OCI-LY7 (cell line): ENCODE measurements at regions not wholly inside any gene's neighbourhood (a gene's known extent, or its start where the extent isn't known, plus 50 kb on each side); places are given as distances from the start of the nearest gene placed in this dataset.

ENCODE experiments used
- BruUV-seq: library from RNA; stranded (reverse); fragments of 400-500 nt; replicated peaks from 2 replicates; lab custom pipeline; 2021; lab: Mats Ljungman, UMichigan
- CTCF ChIA-PET: fragments of 300-600 bp; sonication (Branson Sonifier 250); formaldehyde crosslinking; loops from one replicate; lab custom pipeline; 2022; ENCODE audit warnings: antibody characterized with exemption; ENCODE audit not compliant: unreplicated experiment; lab: Charles Lee
- POLR2A ChIA-PET: fragments of 300-600 bp; sonication (Branson Sonifier 250); formaldehyde crosslinking; loops from one replicate; lab custom pipeline; 2022; ENCODE audit warnings: antibody characterized with exemption; lab: Charles Lee
- DNase-seq: peaks from one replicate; pipeline ENCODE4 v3.0.0-alpha.2; 2015; ENCODE audit warnings: low spot score
- H2AFZ ChIP-seq: fragments of 200-600 bp; sonication (generic), shearing (Covaris generic); 2 replicates; pipeline ENCODE4 v1.6.1; 2014; ENCODE audit warnings: mild to moderate bottlenecking, antibody characterized with exemption, low read length, moderate library complexity
- H3K27ac ChIP-seq: fragments of 200-600 bp; sonication (generic); 2 replicates; pipeline ENCODE4 v1.5.1; 2014; ENCODE audit warnings: mixed run types, low read depth, mild to moderate bottlenecking, moderate library complexity, low read length, inconsistent platforms; ENCODE audit not compliant: poor library complexity, severe bottlenecking
- H3K36me3 ChIP-seq: fragments of 200-600 bp; sonication (generic); 2 replicates; pipeline ENCODE4 v1.6.1; 2014; ENCODE audit warnings: mild to moderate bottlenecking, antibody characterized with exemption, low read length, moderate library complexity, mixed read lengths; ENCODE audit not compliant: insufficient read depth
- H3K4me1 ChIP-seq: fragments of 200-600 bp; sonication (generic); 2 replicates; pipeline ENCODE4 v1.5.1; 2014; ENCODE audit warnings: mild to moderate bottlenecking, low read length; ENCODE audit not compliant: insufficient read depth, poor library complexity, severe bottlenecking
- H3K4me2 ChIP-seq: fragments of 200-600 bp; sonication (generic); 2 replicates; pipeline ENCODE4 v1.6.1; 2014; ENCODE audit warnings: mild to moderate bottlenecking, low read length
- H3K4me3 ChIP-seq: fragments of 200-600 bp; sonication (generic); 2 replicates; pipeline ENCODE4 v1.5.1; 2014; ENCODE audit warnings: mild to moderate bottlenecking, low read depth, low read length; ENCODE audit not compliant: poor library complexity, severe bottlenecking
- H3K79me2 ChIP-seq: fragments of 200-600 bp; sonication (generic); 2 replicates; pipeline ENCODE4 v1.6.1; 2016; ENCODE audit warnings: low read depth, mild to moderate bottlenecking, low read length, moderate library complexity, mixed read lengths; ENCODE audit not compliant: insufficient read depth
- H3K9me2 ChIP-seq: fragments of 200-600 bp; sonication (generic); 2 replicates; pipeline ENCODE4 v1.6.1; 2016; ENCODE audit warnings: mild to moderate bottlenecking, low read length, mixed read lengths; ENCODE audit not compliant: insufficient read depth
- H3K9me3 ChIP-seq: fragments of 200-600 bp; sonication (generic); 2 replicates; pipeline ENCODE4 v1.6.1; 2014; ENCODE audit warnings: mild to moderate bottlenecking, mixed run types, low read length, mixed read lengths
- H4K20me1 ChIP-seq: fragments of 200-600 bp; sonication (generic); 2 replicates; pipeline ENCODE4 v1.6.1; 2014; ENCODE audit warnings: mild to moderate bottlenecking, antibody characterized with exemption, low read length, moderate library complexity, mixed read lengths; ENCODE audit not compliant: insufficient read depth
- EZH2phosphoT487 ChIP-seq: fragments of 200-600 bp; sonication (generic); IDR thresholded peaks from 2 replicates; pipeline ENCODE4 v1.6.1; 2018; ENCODE audit warnings: low read depth, borderline replicate concordance, mild to moderate bottlenecking, mixed run types, antibody characterized with exemption, low read length, moderate library complexity, mixed read lengths
- intact Hi-C: fragments of 100-400 bp; cut with micrococcal nuclease; formaldehyde crosslinking; loops from one replicate; pipeline ENCODE4 v1.10.0; 2022; ENCODE audit not compliant: unreplicated experiment
- TF ChIP-seq, protein P1 (sequence below): fragments of 200-600 bp; sonication (generic); conservative IDR thresholded peaks from 2 replicates; pipeline ENCODE4 v1.5.1; 2014; ENCODE audit warnings: mild to moderate bottlenecking, antibody characterized with exemption, low read length, moderate library complexity, mixed read lengths

GRCh38 chr3:178146406-178146831, 389.8 kb upstream of the KCNMB2 start:
- BruUV-seq: no TSS peak
- H3K4me3 ChIP-seq: no peak overlapping the region
- ChIA-PET POLR2A (no interaction called here), CTCF (no interaction called here)
- no peaks in the 10 kb centered on the region for H3K36me3 ChIP-seq
- no peaks in the 10 kb centered on the region for H3K4me1 ChIP-seq
- no peaks in the 10 kb centered on the region for H3K79me2 ChIP-seq
- no peak overlapping the region for H3K4me2 ChIP-seq
- TF ChIP-seq, protein P1, sequence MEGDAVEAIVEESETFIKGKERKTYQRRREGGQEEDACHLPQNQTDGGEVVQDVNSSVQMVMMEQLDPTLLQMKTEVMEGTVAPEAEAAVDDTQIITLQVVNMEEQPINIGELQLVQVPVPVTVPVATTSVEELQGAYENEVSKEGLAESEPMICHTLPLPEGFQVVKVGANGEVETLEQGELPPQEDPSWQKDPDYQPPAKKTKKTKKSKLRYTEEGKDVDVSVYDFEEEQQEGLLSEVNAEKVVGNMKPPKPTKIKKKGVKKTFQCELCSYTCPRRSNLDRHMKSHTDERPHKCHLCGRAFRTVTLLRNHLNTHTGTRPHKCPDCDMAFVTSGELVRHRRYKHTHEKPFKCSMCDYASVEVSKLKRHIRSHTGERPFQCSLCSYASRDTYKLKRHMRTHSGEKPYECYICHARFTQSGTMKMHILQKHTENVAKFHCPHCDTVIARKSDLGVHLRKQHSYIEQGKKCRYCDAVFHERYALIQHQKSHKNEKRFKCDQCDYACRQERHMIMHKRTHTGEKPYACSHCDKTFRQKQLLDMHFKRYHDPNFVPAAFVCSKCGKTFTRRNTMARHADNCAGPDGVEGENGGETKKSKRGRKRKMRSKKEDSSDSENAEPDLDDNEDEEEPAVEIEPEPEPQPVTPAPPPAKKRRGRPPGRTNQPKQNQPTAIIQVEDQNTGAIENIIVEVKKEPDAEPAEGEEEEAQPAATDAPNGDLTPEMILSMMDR: no peak
- TF ChIP-seq EZH2phosphoT487: no peak
- no peaks in the 10 kb centered on the region for H3K9me2 ChIP-seq
- intact Hi-C loops: no loop called here
- no peak overlapping the region for H2AFZ ChIP-seq
- H3K27ac ChIP-seq: no peak overlapping the region
- H3K9me3 ChIP-seq: no peaks in the 10 kb centered on the region
- no peaks in the 10 kb centered on the region for H4K20me1 ChIP-seq
- no peak for DNase-seq

- ChIA-PET POLR2A (no interaction called here), CTCF (no interaction called here)
- H3K9me2 ChIP-seq: no peaks in the 10 kb centered on the region
- H3K4me2 ChIP-seq: no peak overlapping the region
- BruUV-seq: no TSS peak
- no peaks in the 10 kb centered on the region for H3K36me3 ChIP-seq
- no peak overlapping the region for H2AFZ ChIP-seq
- DNase-seq: no peak
- no peak overlapping the region for H3K27ac ChIP-seq
- no peak overlapping the region for H3K4me3 ChIP-seq
- no peaks in the 10 kb centered on the region for H3K4me1 ChIP-seq
- H3K79me2 ChIP-seq: no peaks in the 10 kb centered on the region
- TF ChIP-seq EZH2phosphoT487: no peak
- TF ChIP-seq, protein P1: no peak
- no peaks in the 10 kb centered on the region for H4K20me1 ChIP-seq
- H3K9me3 ChIP-seq: no peaks in the 10 kb centered on the region
- intact Hi-C loops: no loop called here
Observed at GRCh38 chr3:178147001-178147400, 389.2 kb upstream of the KCNMB2 start.

DNA sequence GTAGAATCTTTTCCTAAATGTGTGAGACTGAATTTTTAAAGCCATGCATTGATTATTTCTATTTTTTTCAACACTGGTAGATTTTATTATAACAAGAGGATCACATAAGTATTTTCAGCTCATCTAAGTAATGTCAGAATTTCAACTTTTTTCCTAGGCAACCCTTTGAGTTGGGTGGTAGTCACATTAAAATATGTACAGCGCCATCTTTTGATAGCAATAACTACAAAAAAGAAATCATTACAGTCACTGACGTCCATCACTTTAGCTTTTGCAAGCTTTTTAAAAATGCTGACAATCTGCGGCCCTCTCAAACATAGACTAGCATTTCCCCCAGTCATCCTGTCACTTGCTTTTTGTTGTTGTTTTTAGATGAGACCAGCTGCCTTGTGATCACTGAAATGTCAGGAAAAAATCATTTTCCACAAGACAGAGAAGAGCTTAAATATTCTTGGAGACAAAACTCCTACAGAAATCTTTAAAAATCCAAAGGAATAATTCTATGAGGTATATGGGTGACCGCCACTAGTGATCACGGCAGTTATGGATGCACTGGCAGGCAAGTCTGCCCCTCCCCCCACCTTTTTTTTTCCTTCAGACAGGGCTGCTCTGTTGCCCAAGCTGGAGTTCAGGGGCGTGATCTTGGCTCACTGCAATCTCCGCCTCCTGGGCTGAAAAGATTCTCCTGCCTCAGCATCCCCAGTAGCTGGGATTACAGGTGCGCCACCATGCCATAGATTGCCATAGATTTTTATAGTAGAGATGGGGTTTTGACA, 384.0 kb upstream of the KCNMB2 start:
- Histone ChIP-seq H2AFZ (no peak overlapping the region), H3K9me2 (no peaks in the 10 kb centered on the region), H3K36me3 (no peaks in the 10 kb centered on the region), H4K20me1 (no peaks in the 10 kb centered on the region), H3K27ac (no peak overlapping the region), H3K4me1 (no peaks in the 10 kb centered on the region), H3K4me3 (no peak overlapping the region), H3K9me3 (no peaks in the 10 kb centered on the region), H3K4me2 (no peak overlapping the region), H3K79me2 (no peaks in the 10 kb centered on the region)
- ChIA-PET POLR2A (interaction anchor here (0.7 kb wide), 1 partner anchor 882 kb away, joined by 3 read pairs; no protein-coding TSS in a partner anchor), CTCF (interaction anchor here (0.5 kb wide), 1 partner anchor 150 kb away, joined by 3 read pairs; no protein-coding TSS in a partner anchor)
- intact Hi-C loops: no loop called here
- no peak for TF ChIP-seq EZH2phosphoT487
- TF ChIP-seq, protein P1: 0 out of 2 replicates have a peak, but pooled peaks have one; percentile 25
- no peak for DNase-seq
- BruUV-seq: no TSS peak
